GM12872 (cell line): ENCODE measurements at regions not wholly inside any gene's neighbourhood (a gene's known extent, or its start where the extent isn't known, plus 50 kb on each side); places are given as distances from the start of the nearest gene placed in this dataset.

ENCODE experiments used
- CTCF ChIP-seq: IDR thresholded peaks from 3 replicates; pipeline ENCODE4 v1.5.1; 2011; ENCODE audit warnings: low read depth, mild to moderate bottlenecking, low read length, moderate library complexity; ENCODE audit not compliant: insufficient read depth

GRCh38 chr1:181192316-181192715 lies 103.8 kb downstream of the IER5 start:
- no peak for TF ChIP-seq CTCF

- no peak for TF ChIP-seq CTCF
These were observed 114.6 kb downstream of the IER5 start for GRCh38 chr1:181202986-181203555.

- TF ChIP-seq CTCF, result no peak
These were observed 116.0 kb downstream of the IER5 start for GRCh38 chr1:181204530-181204929.

- TF ChIP-seq CTCF, result no peak
These were observed 117.4 kb downstream of the IER5 start for GRCh38 chr1:181205901-181206300.

GRCh38 chr1:181206513-181206912 lies 118.0 kb downstream of the IER5 start:
- TF ChIP-seq CTCF, result no peak

- TF ChIP-seq CTCF, result no peak
These were observed 118.7 kb downstream of the IER5 start for GRCh38 chr1:181206979-181207790.

- TF ChIP-seq CTCF, result no peak
These were observed 119.6 kb downstream of the IER5 start for GRCh38 chr1:181208083-181208482.
